ENCODE measurements at regions not wholly inside any gene's neighbourhood (a gene's known extent, or its start where the extent isn't known, plus 50 kb on each side); places are given as distances from the start of the nearest gene placed in this dataset.

DNA sequence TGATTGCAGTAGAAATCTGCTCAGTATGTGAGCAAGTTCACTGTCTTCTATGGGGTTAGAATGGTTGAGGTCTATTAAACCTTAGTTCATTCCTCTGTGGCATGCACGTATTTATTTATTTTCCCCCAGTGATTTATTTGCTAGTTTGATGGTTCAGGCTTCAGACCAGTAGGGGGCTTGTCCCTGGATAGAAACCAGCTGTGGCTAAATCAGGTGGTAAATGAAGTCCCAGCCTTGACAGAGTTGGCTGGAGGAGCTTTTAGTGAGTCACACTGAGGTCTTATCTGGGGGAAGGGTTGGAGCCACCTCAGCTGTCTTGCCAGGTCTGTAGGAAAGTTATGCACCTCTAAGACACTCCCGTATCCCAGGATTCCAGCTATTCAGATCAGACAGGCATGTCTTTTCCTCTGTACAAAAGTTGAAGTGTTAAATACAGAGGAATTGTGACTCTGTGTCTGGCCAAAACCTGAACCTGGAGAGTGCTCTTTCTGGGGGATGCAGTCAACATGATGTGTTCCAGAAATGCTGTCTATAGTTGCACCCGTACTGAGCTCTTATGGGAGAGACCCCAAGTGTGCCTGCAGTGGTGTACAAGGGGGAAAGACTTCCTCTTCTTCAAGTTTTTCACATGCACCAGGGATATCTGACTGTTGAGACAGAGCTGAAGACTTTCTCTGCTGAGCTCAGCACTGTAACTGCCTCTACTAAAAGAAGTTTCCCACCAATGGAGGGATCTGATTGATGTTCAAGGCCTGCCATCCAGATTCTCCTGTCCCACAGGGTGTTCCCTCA, 1322.1 kb downstream of the TMEM121 start:
- TF ChIP-seq POLR2AphosphoS5 (IDR thresholded peaks at IDR 0.05): no peak
- TF ChIP-seq CTCF (IDR thresholded peaks at IDR 0.05): no peak
- no peak for TF ChIP-seq POLR2A (IDR thresholded peaks at IDR 0.05)
